SJSA1 (cell line): ENCODE measurements at regions not wholly inside any gene's neighbourhood (a gene's known extent, or its start where the extent isn't known, plus 50 kb on each side); places are given as distances from the start of the nearest gene placed in this dataset.
"Not testable (repeated sequence)": the region's sequence is repeated elsewhere in the genome, so short reads cannot be mapped to it uniquely, and the experiment has no call there.

Source experiments
- DNase-seq, 2 experiments: peaks; one replicate each; pipeline ENCODE4 v3.0.0-alpha.2; 2015 to 2020; ENCODE audit warnings: low spot score in 2 of 2, low read depth in 1 of 2
- H3K27ac ChIP-seq: fragments of 250-450 bp; sonication (Bioruptor Pico); 2 replicates; pipeline ENCODE4 v1.5.1; 2020; ENCODE audit warnings: mild to moderate bottlenecking, moderate library complexity
- H3K27me3 ChIP-seq: fragments of 250-450 bp; sonication (Bioruptor Pico); replicated peaks from 2 replicates; pipeline ENCODE4 v1.5.1; 2020; ENCODE audit warnings: mild to moderate bottlenecking, moderate library complexity
- H3K36me3 ChIP-seq: fragments of 250-450 bp; sonication (Bioruptor Pico); 2 replicates; pipeline ENCODE4 v1.5.1; 2020; ENCODE audit warnings: mild to moderate bottlenecking
- H3K4me1 ChIP-seq: fragments of 250-450 bp; sonication (Bioruptor Pico); replicated peaks from 2 replicates; pipeline ENCODE4 v1.6.1; 2021; ENCODE audit warnings: mild to moderate bottlenecking
- H3K4me3 ChIP-seq: fragments of 250-450 bp; sonication (Bioruptor Pico); 2 replicates; pipeline ENCODE4 v1.5.1; 2020; ENCODE audit warnings: mild to moderate bottlenecking
- H3K9me3 ChIP-seq: fragments of 250-450 bp; sonication (Bioruptor Pico); replicated peaks from 2 replicates; pipeline ENCODE4 v1.5.1; 2020; ENCODE audit warnings: mild to moderate bottlenecking

DNA sequence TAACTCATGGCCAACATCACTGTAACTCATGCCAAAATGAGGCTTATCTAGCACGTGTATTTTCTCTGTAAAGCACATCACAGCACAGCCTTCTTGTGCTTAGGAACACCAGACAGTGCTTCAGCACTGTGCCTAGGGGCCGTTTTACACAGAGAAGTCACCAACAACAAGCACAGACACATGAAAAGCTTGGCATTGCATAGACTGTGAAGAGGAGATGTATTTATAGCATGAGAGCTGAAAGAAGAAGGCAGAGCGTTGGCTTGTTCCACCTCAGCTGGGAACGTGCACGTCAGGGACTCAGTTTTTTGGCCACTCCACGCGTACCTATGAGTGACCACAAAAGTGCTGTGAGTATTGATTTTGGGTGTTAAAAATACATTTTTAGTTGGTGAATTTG lies 116.3 kb upstream of the SFRP2 start:
- H3K27ac ChIP-seq = no peak overlapping the region
- H3K27me3 ChIP-seq = no peaks in the 10 kb centered on the region
- no peaks in the 10 kb centered on the region for H3K9me3 ChIP-seq
- no peaks in the 10 kb centered on the region for H3K36me3 ChIP-seq
- no peaks in the 10 kb centered on the region for H3K4me1 ChIP-seq
- no peak for DNase-seq
- no peak overlapping the region for H3K4me3 ChIP-seq

DNA sequence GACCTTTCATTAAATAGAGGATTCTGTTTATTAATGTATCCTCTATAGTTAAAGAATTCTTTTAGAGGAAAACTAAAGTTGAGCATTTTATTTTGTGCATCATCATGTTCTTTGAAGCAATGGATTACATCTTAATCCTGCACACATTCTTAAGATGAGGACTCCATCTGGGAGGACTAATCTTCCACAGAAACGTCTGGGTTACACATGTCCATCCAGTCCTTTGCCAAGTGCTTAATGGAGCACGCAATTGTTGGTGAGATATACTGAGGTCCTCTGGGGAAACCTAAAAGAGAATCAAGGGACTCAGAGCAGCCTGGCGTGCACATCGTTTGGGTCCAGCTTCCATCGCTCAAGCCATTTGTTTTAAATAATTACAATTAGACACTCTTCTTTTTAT lies 115.1 kb upstream of the SFRP2 start:
- Histone ChIP-seq H3K4me1 (no peaks in the 10 kb centered on the region), H3K27ac (no peak overlapping the region), H3K36me3 (no peaks in the 10 kb centered on the region), H3K27me3 (no peaks in the 10 kb centered on the region), H3K4me3 (no peak overlapping the region), H3K9me3 (no peaks in the 10 kb centered on the region)
- no peak for DNase-seq

DNA sequence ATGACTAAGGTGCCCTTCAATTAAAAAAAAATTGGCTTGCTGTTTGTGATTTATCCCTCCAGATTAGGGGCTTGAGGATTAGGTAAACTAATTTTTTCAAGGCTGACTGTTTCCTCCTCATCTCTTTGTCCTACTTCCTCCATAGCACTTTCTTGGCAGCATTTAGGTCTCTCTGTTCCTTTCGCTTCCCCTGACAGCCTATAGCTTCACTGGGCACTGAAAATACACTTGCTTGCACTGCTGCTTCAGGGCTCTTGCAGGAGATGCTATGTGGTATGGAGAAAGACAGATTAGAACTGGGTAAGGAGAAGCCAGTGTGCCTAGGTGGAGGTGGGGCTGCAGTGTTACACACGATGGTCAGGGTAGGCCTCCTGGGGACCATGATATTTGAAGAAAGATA lies 112.3 kb upstream of the SFRP2 start:
- no peaks in the 10 kb centered on the region for H3K27me3 ChIP-seq
- no peaks in the 10 kb centered on the region for H3K4me1 ChIP-seq
- no peak overlapping the region for H3K27ac ChIP-seq
- no peaks in the 10 kb centered on the region for H3K36me3 ChIP-seq
- no peaks in the 10 kb centered on the region for H3K9me3 ChIP-seq
- no peak overlapping the region for H3K4me3 ChIP-seq
- no peak for DNase-seq

DNA sequence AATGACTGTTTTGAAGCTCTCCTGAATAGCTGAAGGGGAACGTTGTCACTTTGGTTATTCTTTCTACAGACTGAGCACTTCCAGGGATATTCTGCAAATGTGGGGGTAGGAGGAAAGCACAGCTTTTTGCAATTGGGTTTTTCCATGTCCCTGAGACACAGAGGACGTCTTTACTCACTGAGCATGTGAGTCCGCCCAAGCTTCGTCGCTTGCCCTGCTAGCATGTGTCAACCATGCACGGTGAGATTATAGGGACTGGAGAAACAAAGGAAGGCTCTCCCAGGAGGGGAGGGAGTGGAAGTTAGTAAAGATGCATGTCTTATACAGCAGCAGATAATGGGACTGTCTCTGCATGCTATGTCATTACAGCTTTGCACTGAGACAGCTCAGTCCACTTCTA lies 111.5 kb upstream of the SFRP2 start:
- H3K4me3 ChIP-seq = no peak overlapping the region
- no peak overlapping the region for H3K27ac ChIP-seq
- no peak for DNase-seq
- H3K9me3 ChIP-seq = no peaks in the 10 kb centered on the region
- no peaks in the 10 kb centered on the region for H3K4me1 ChIP-seq
- no peaks in the 10 kb centered on the region for H3K36me3 ChIP-seq
- no peaks in the 10 kb centered on the region for H3K27me3 ChIP-seq

DNA sequence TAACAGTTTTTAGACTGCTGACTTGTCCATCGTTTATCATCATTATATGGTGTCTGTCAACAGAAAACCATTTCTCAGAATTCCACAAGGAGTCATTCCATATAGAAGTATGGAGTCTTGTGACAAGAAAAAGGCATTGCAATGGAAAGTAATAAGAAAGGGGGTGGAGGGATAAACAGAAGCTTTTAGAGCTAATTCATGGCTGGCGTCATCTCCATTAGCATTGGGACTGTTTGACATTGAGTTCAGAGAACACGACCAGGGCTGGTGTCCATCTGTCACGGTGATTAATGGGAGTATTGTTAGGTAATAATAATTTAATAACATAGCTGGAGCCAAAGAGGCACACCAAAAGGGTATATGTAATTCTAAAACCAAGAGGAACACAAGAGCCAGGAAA lies 101.9 kb upstream of the SFRP2 start:
- H3K36me3 ChIP-seq = no peaks in the 10 kb centered on the region
- H3K27me3 ChIP-seq = no peaks in the 10 kb centered on the region
- no peaks in the 10 kb centered on the region for H3K9me3 ChIP-seq
- H3K4me1 ChIP-seq = no peaks in the 10 kb centered on the region
- no peak overlapping the region for H3K27ac ChIP-seq
- no peak for DNase-seq
- no peak overlapping the region for H3K4me3 ChIP-seq

DNA sequence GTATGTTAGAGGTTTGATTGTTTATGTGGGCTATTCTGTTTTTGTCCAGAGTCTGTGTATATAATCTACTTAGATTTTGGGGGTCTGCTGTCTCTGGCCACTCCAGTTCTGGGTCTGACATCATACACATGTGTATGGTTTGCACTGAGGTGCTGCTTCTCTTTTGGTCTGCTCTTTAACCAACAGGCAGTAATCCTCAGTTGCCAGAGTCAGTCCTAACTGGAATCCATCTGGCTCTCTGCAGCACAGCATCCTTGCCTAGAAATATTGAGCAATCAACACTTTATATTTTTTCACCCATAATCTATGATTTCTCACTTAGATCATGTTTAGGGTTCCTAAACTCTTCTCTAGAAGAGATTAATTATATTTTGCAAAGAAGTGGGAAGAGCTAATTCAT lies 98.3 kb upstream of the SFRP2 start:
- Histone ChIP-seq H3K27me3 (no peaks in the 10 kb centered on the region), H3K9me3 (no peaks in the 10 kb centered on the region), H3K27ac (no peak overlapping the region), H3K4me1 (no peaks in the 10 kb centered on the region), H3K4me3 (no peak overlapping the region), H3K36me3 (no peaks in the 10 kb centered on the region)
- DNase-seq = no peak

DNA sequence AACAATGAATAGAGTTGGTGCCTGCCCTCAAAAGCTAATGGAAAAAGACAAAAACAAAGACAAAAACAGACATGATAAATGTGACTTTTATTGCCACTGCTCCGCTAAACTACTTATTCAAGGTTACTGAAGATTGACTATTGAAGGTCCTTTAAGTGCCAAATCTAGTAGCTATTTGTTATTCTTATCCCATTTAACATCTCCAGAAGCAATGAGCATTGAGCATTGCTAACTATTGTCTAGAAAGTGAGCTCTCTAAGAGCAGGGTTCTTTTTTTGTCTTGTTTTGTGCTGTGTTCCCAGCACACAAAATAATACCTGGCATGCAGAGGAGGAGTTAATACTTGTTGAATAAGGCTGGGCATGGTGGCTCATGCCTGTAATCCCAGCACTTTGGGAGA lies 95.4 kb upstream of the SFRP2 start:
- Histone ChIP-seq H3K9me3 (no peaks in the 10 kb centered on the region), H3K36me3 (no peaks in the 10 kb centered on the region), H3K4me1 (no peaks in the 10 kb centered on the region), H3K27me3 (no peaks in the 10 kb centered on the region), H3K4me3 (no peak overlapping the region), H3K27ac (no peak overlapping the region)
- no peak for DNase-seq

DNA sequence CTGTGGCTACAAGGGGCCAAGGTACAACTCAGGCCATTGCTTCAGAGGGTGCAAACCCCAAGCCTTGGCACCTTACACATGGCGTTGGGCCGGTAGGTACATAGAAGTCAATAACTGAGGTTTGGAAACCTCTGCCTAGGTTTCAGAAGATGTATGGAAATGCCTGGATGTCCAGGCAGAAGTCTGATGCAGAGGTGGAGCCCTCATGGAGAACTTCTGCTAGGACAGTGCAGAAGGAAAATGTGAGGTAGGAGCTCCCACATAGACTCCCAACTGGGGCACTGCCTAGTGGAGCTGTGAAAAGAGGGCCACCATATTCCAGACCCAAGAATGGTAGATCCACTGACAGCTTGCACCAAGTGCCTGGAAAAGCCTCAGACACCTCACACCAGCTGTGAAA lies 92.1 kb upstream of the SFRP2 start:
- no peak overlapping the region for H3K4me3 ChIP-seq
- no peaks in the 10 kb centered on the region for H3K4me1 ChIP-seq
- no peaks in the 10 kb centered on the region for H3K27me3 ChIP-seq
- H3K27ac ChIP-seq = no peak overlapping the region
- no peak for DNase-seq
- H3K36me3 ChIP-seq = no peaks in the 10 kb centered on the region
- no peaks in the 10 kb centered on the region for H3K9me3 ChIP-seq

DNA sequence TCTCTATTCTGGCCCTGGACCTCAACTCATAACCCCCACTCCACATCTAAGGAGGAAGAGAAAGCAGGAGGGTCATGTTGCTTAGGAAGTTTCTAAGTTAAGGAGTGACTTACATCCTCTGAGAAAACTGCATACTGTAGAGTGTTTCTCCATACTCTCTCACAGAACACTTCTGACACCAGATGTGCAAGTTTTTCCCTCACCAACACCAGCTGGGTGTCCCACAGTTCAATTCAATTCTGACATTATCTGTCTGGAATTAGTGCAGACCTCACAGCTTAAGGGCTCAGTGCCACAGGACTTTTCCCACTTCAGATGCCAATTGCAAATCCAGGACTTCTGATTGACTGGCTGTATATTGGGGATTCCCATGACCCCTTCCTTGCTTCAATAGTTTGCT lies 89.0 kb upstream of the SFRP2 start:
- Histone ChIP-seq H3K27me3 (no peaks in the 10 kb centered on the region), H3K4me3 (no peak overlapping the region), H3K27ac (no peak overlapping the region), H3K9me3 (no peaks in the 10 kb centered on the region), H3K4me1 (no peaks in the 10 kb centered on the region), H3K36me3 (no peaks in the 10 kb centered on the region)
- DNase-seq = no peak

DNA sequence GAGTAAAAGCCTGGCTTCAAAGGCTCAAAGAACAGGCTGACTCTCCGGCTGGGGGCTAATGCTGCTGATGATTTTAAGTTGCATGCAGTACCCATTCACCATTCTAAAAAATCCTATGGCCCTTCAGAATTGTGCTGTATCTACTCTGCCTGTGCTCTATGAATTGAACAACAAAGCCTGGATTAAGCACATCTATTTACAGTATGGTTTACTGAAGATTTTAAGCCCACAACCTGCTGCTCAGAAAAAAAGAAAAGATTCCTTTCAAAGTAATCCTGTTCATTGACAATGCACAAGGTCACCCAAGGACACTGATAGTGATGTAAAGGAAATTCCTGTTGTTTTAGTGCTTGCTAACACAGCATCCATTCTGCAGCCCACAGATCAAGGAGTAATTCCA lies 84.9 kb upstream of the SFRP2 start:
- Histone ChIP-seq H3K4me1 (no peaks in the 10 kb centered on the region), H3K9me3 (no peaks in the 10 kb centered on the region), H3K36me3 (no peaks in the 10 kb centered on the region), H3K27me3 (no peaks in the 10 kb centered on the region), H3K4me3 (no peak overlapping the region), H3K27ac (no peak overlapping the region)
- no peak for DNase-seq

DNA sequence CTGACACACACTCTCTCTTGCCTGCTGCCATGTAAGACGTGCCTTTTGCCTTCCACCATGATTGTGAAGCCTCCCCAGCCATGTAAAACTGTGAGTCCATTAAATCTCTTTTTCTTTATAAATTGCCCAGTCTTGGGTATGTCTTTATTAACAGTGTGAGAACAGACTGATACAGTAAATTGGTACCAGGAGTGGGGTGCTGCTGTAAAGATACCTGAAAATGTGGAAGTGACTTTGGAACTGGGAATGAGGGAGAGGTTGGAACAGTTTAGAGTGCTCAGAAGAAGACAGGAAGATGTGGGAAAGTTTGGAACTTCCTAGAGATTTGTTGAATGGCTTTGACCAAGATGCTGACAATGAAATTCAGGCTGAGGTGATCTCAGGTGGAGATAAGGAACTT lies 77.9 kb upstream of the SFRP2 start:
- DNase-seq, H3K4me1 ChIP-seq, H3K27ac ChIP-seq, H3K36me3 ChIP-seq, H3K9me3 ChIP-seq, H3K27me3 ChIP-seq, H3K4me3 ChIP-seq: not testable (repeated sequence)

DNA sequence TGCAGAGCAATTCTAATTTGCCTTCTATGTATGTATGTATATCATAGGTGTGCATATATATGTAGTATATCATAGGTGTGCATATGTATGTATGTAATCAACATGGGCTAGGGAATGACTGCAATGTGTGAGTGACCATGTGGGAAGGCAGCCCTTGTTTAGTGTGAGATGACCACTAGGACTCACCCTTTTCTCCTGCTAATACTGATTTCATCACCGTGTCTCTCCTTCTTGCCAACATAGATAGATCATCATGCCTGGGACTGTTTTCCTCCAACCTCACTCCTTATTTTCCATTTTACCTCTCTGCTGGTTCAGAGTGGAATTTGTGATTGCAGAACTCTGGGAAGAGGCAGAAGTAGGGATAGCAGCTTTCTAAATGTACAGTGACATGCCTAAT lies 63.6 kb upstream of the SFRP2 start:
- H3K27me3 ChIP-seq = 0 out of 2 replicates have a peak, but pooled peaks cover 6% of the 10 kb centered on the region
- H3K9me3 ChIP-seq = no peaks in the 10 kb centered on the region
- H3K27ac ChIP-seq = no peak overlapping the region
- H3K4me3 ChIP-seq = no peak overlapping the region
- H3K4me1 ChIP-seq = no peaks in the 10 kb centered on the region
- H3K36me3 ChIP-seq = no peaks in the 10 kb centered on the region
- DNase-seq = no peak

DNA sequence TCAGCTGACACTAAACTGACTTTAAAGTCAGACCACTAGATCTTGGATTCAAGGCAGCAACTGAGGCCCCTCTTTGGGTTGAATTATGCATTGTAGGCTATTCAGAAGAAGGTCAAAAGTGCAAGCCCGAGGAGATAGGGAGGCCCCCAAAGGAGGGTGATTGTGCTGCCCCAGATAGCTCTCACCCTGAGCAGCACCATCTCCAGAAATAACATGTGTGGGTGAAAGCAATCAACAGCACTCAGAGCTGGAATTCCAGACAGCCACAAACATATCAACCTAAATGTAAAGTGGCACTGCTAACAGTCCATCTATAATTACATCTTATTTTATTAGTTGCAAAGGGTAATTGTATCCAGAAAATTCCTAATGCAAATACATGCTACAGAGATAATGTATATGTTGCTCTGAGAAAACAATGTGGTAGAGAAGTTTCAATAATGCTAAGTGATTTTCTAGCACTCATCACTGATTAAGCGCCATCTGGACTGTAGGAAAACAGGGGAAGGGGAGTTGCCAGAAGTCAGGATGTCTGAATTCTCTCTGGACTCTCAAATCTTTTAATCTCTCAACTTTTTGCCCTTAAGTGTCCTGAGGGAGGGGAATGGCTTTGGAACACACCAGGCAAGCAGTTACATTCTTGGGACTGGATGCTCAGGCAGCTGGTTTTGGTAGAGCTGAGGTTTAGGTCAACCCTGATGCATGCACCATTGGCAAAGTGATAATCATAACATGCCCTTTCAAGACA lies 61.8 kb upstream of the SFRP2 start:
- Histone ChIP-seq H3K9me3 (no peaks in the 10 kb centered on the region), H3K27me3 (0 out of 2 replicates have a peak, but pooled peaks cover 6% of the 10 kb centered on the region), H3K36me3 (no peaks in the 10 kb centered on the region), H3K4me1 (no peaks in the 10 kb centered on the region), H3K4me3 (no peak overlapping the region), H3K27ac (no peak overlapping the region)
- DNase-seq = no peak

DNA sequence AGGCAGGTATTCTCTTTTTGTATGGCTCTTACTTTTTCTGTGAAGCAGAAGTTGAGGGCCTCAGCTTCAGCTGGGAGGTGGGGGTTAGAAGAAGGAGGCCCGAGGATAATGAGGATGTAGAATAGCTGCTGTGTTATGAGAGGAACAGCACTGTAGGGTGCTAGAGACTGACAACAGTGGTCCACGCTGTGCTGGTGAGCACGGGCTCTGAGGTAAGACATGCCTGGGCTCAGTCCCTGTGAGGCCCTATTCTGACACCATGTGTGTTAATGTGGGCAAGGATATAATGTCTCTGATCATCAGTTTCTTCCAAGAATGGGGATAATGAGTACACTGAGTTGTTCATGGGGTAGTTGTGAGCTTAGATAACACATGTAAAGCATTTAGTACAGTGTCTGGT lies 55.3 kb upstream of the SFRP2 start:
- no peak for DNase-seq
- no peak overlapping the region for H3K27ac ChIP-seq

More for the DNA sequence above, 55.3 kb upstream of the SFRP2 start:
- Histone ChIP-seq H3K36me3 (no peaks in the 10 kb centered on the region), H3K4me3 (no peak overlapping the region), H3K27me3 (0 out of 2 replicates have a peak, but pooled peaks cover 6% of the 10 kb centered on the region), H3K4me1 (no peaks in the 10 kb centered on the region), H3K9me3 (no peaks in the 10 kb centered on the region)
